ENCODE measurements at regions not wholly inside any gene's neighbourhood (a gene's known extent, or its start where the extent isn't known, plus 50 kb on each side); places are given as distances from the start of the nearest gene placed in this dataset.

GRCh38 chr17:77690271-77691161 lies 268.0 kb upstream of the TNRC6C start:
- TF ChIP-seq, protein P1, sequence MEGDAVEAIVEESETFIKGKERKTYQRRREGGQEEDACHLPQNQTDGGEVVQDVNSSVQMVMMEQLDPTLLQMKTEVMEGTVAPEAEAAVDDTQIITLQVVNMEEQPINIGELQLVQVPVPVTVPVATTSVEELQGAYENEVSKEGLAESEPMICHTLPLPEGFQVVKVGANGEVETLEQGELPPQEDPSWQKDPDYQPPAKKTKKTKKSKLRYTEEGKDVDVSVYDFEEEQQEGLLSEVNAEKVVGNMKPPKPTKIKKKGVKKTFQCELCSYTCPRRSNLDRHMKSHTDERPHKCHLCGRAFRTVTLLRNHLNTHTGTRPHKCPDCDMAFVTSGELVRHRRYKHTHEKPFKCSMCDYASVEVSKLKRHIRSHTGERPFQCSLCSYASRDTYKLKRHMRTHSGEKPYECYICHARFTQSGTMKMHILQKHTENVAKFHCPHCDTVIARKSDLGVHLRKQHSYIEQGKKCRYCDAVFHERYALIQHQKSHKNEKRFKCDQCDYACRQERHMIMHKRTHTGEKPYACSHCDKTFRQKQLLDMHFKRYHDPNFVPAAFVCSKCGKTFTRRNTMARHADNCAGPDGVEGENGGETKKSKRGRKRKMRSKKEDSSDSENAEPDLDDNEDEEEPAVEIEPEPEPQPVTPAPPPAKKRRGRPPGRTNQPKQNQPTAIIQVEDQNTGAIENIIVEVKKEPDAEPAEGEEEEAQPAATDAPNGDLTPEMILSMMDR (IDR thresholded peaks at IDR 0.05; ENCODE audit: low read depth, low read length) = no peak
- TF ChIP-seq EZH2phosphoT487 (IDR thresholded peaks at IDR 0.05; ENCODE audit: low read depth) = no peak

Measured in OCI-LY3 (cell line).